Liver (tissue), 8 donors: ENCODE measurements at regions not wholly inside any gene's neighbourhood (a gene's known extent, or its start where the extent isn't known, plus 50 kb on each side); places are given as distances from the start of the nearest gene placed in this dataset.

ENCODE experiments used
- DNase-seq: peaks from one replicate; pipeline ENCODE4 v3.0.0-alpha.2; 2017; ENCODE audit warnings: low spot score
- H3K27ac ChIP-seq, 2 donors: one replicate each; pipeline ENCODE4 v1.7.0; 2013; ENCODE audit warnings: inconsistent platforms in 2 of 2, low read length in 2 of 2, control low read depth in 1 of 2, low read depth in 1 of 2, mild to moderate bottlenecking in 1 of 2
- H3K27me3 ChIP-seq, 4 donors: one replicate each; pipeline versions ENCODE4 v1.6.1 to v1.7.0; 2013; ENCODE audit warnings: low read length in 3 of 4, inconsistent platforms in 1 of 4, mild to moderate bottlenecking in 1 of 4, moderate library complexity in 1 of 4; ENCODE audit not compliant: control insufficient read depth in 4 of 4, insufficient read depth in 4 of 4
- H3K36me3 ChIP-seq, 4 donors: one replicate each; pipeline versions ENCODE4 v1.6.1 to v1.7.0; 2013; ENCODE audit warnings: low read length in 3 of 4, mild to moderate bottlenecking in 3 of 4, low read depth in 1 of 4, moderate library complexity in 1 of 4; ENCODE audit not compliant: control insufficient read depth in 4 of 4, insufficient read depth in 3 of 4
- H3K4me1 ChIP-seq, 4 donors: one replicate each; pipeline versions ENCODE4 v1.6.1 to v1.7.0; 2013; ENCODE audit warnings: low read length in 3 of 4, mild to moderate bottlenecking in 3 of 4, moderate library complexity in 1 of 4; ENCODE audit not compliant: control insufficient read depth in 4 of 4, insufficient read depth in 4 of 4
- H3K4me3 ChIP-seq, 3 donors: one replicate each; pipeline versions ENCODE4 v1.6.1 to v1.7.0; 2013; ENCODE audit warnings: low read length in 3 of 3, control low read depth in 1 of 3, low read depth in 1 of 3, mild to moderate bottlenecking in 1 of 3
- H3K9ac ChIP-seq, 2 donors: one replicate each; pipeline ENCODE4 v1.7.0; 2013; ENCODE audit warnings: low read length in 2 of 2, mild to moderate bottlenecking in 2 of 2, moderate library complexity in 2 of 2, control low read depth in 1 of 2, low read depth in 1 of 2
- H3K9me3 ChIP-seq, 4 donors: one replicate each; pipeline versions ENCODE4 v1.6.1 to v1.7.0; 2013; ENCODE audit warnings: low read length in 3 of 4; ENCODE audit not compliant: control insufficient read depth in 4 of 4
- EGR1 ChIP-seq, 2 donors: IDR thresholded peaks; 2 replicates each; pipeline ENCODE4 v1.6.1; 2016 to 2018; ENCODE audit warnings: antibody characterized with exemption in 2 of 2, low read depth in 2 of 2
- FOXA1 ChIP-seq: IDR thresholded peaks from 2 replicates; pipeline ENCODE4 v1.6.1; 2016; ENCODE audit warnings: antibody characterized with exemption
- FOXA2 ChIP-seq: IDR thresholded peaks from 2 replicates; pipeline ENCODE4 v1.6.1; 2016; ENCODE audit warnings: antibody characterized with exemption
- HNF4A ChIP-seq, 2 donors: conservative IDR thresholded peaks; 2 replicates each; pipeline ENCODE4 v1.6.1; 2016; ENCODE audit warnings: antibody characterized with exemption in 2 of 2, mild to moderate bottlenecking in 2 of 2
- HNF4G ChIP-seq: IDR thresholded peaks from 2 replicates; pipeline ENCODE4 v1.6.1; 2016; ENCODE audit warnings: antibody characterized with exemption
- JUND ChIP-seq, 2 donors: IDR thresholded peaks; 2 replicates each; pipeline ENCODE4 v1.6.1; 2016; ENCODE audit warnings: antibody characterized with exemption in 2 of 2
- NR2F2 ChIP-seq: IDR thresholded peaks from 2 replicates; pipeline ENCODE4 v1.6.1; 2016; ENCODE audit warnings: antibody characterized with exemption
- RAD21 ChIP-seq, 2 donors: IDR thresholded peaks; 2 replicates each; pipeline ENCODE4 v1.6.1; 2016; ENCODE audit warnings: antibody characterized with exemption in 2 of 2, mild to moderate bottlenecking in 2 of 2
- RXRA ChIP-seq, 2 donors: IDR thresholded peaks; 2 replicates each; pipeline ENCODE4 v1.6.1; 2017 to 2018; ENCODE audit warnings: antibody characterized with exemption in 2 of 2, mild to moderate bottlenecking in 1 of 2
- SP1 ChIP-seq: IDR thresholded peaks from 2 replicates; pipeline ENCODE4 v1.6.1; 2018; ENCODE audit warnings: antibody characterized with exemption, mild to moderate bottlenecking
- TAF1 ChIP-seq: conservative IDR thresholded peaks from 2 replicates; pipeline ENCODE4 v1.6.1; 2016; ENCODE audit warnings: antibody characterized with exemption, mild to moderate bottlenecking
- YY1 ChIP-seq: IDR thresholded peaks from 2 replicates; pipeline ENCODE4 v1.6.1; 2016; ENCODE audit warnings: antibody characterized with exemption, mild to moderate bottlenecking
- WGBS: extraction: QIAGEN DNeasy Blood & Tissue Kit; methylation state at CpG from one replicate; pipeline ENCODE4 v1.1.7; 2013; 5-methylcytosine and 5-hydroxymethylcytosine counted together
- TF ChIP-seq, protein P1 (sequence below): IDR thresholded peaks from 2 replicates; pipeline ENCODE4 v1.6.1; 2016; ENCODE audit warnings: antibody characterized with exemption
- TF ChIP-seq, protein P2 (sequence below): IDR thresholded peaks from 2 replicates; pipeline ENCODE4 v1.6.1; 2016; ENCODE audit warnings: antibody characterized with exemption
- TF ChIP-seq, protein P3 (sequence below): fragments of 150-350 bp; IDR thresholded peaks from 2 replicates; pipeline ENCODE4 v1.5.1; 2017; ENCODE audit warnings: improper control_type of control experiment, low read depth, low read length; ENCODE audit not compliant: missing input control
- TF ChIP-seq, protein P4 (sequence below): IDR thresholded peaks from 2 replicates; pipeline ENCODE4 v1.6.1; 2016; ENCODE audit warnings: antibody characterized with exemption, mild to moderate bottlenecking
- donor health status: healthy.
- donor health status: healthy.
- donor health status: healthy.
- donor health status: healthy.
- donor health status: healthy.

DNA sequence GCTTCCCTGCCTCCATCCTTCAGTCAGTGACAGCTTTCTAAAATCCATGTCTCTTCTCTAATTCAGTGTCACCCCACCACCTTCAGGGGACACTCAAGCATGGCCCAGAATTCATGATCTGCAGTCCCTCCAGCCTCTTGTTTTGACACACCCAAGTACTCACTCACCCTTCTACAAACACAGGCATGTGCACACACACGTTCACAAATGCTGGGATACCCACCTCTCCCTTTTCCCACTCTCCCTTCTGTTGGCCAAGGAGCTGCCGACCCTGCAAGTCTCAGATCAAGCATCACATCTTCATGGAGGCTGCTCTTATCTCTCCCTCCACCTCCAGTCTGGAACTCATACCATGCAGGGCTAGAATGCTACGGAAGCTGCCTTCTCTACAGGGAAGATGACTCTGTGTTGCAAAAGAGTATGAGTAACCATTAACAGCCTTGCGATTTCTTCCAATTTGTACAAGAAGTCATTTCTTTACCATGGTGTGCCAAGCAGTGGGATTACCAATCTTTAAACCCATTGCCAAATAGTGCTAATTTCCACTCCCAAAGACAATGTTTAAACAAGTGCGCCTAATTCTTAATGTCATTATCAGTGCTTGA, 196.1 kb downstream of the BCL11B start:
- no peak overlapping the region for H3K27ac ChIP-seq
- no peaks in the 10 kb centered on the region for H3K36me3 ChIP-seq
- H3K4me3 ChIP-seq = no peak overlapping the region
- H3K9me3 ChIP-seq = peaks cover 0 to 4% (median 3%) of the 10 kb centered on the region in 4 donors
- H3K9ac ChIP-seq = no peak overlapping the region
- WGBS = 49% methylated on average over 5 of the region's 5 CpGs
- peaks cover 0 to 5% (median 1%) of the 10 kb centered on the region in 4 donors for H3K27me3 ChIP-seq
- no peak for DNase-seq
- TF ChIP-seq YY1 = no peak
- TF ChIP-seq, protein P1, sequence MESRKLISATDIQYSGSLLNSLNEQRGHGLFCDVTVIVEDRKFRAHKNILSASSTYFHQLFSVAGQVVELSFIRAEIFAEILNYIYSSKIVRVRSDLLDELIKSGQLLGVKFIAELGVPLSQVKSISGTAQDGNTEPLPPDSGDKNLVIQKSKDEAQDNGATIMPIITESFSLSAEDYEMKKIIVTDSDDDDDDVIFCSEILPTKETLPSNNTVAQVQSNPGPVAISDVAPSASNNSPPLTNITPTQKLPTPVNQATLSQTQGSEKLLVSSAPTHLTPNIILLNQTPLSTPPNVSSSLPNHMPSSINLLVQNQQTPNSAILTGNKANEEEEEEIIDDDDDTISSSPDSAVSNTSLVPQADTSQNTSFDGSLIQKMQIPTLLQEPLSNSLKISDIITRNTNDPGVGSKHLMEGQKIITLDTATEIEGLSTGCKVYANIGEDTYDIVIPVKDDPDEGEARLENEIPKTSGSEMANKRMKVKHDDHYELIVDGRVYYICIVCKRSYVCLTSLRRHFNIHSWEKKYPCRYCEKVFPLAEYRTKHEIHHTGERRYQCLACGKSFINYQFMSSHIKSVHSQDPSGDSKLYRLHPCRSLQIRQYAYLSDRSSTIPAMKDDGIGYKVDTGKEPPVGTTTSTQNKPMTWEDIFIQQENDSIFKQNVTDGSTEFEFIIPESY = no peak
- TF ChIP-seq JUND (IDR thresholded peaks at IDR 0.05) = no peak
- no peak for TF ChIP-seq RXRA (IDR thresholded peaks at IDR 0.05)
- TF ChIP-seq HNF4A (conservative IDR thresholded peaks at IDR 0.05) = no peak
- no peak for TF ChIP-seq TAF1
- no peak for TF ChIP-seq EGR1 (IDR thresholded peaks at IDR 0.05; ENCODE audit: low read depth in 2 of 2)
- no peak for TF ChIP-seq FOXA1
- TF ChIP-seq HNF4G = no peak
- no peaks in the 10 kb centered on the region for H3K4me1 ChIP-seq

DNA sequence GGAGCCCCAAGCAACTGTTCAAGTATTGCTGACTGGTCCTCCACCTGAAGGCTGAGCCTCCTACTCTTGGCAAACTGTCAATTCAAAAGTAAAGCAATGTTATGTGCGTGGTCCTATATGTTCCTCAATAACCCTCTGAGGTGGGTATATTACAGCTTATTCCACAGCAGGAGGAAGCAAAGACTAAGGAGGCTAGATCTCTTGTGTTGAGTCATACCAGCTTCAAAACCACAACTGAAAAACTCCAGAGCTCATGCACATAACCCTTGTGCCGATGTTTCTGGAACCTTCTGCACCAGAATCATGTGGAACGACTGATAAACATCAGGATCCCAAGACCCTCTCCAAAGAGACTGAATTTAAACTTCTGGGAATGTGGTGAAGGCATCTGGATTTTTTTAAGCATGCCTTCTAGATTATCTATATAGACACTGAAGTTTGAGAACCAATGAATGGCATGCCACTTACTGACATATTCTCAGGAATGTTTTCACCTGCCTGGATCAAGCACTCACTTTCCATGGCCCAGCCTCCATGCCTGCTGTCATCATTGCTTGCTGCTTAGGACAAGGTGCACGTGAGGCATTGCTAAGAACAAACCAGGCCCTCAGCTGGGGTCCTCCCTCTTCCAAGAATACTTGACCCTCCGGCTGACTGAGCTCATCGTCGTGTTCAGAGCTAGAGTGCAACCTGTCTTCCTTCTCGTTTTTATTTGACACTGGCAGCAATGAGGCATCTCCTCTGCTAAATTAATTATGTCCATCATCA, 194.7 kb downstream of the BCL11B start:
- TF ChIP-seq FOXA2 = no peak
- Histone ChIP-seq H3K27me3 (peaks cover 0 to 5% (median 1%) of the 10 kb centered on the region in 4 donors), H3K9me3 (peaks cover 0 to 3% (median 1%) of the 10 kb centered on the region in 4 donors), H3K36me3 (no peaks in the 10 kb centered on the region), H3K9ac (no peak overlapping the region), H3K4me3 (no peak overlapping the region), H3K4me1 (no peaks in the 10 kb centered on the region), H3K27ac (no peak overlapping the region)
- WGBS = 70% methylated on average over 8 of the region's 8 CpGs
- DNase-seq = no peak

DNA sequence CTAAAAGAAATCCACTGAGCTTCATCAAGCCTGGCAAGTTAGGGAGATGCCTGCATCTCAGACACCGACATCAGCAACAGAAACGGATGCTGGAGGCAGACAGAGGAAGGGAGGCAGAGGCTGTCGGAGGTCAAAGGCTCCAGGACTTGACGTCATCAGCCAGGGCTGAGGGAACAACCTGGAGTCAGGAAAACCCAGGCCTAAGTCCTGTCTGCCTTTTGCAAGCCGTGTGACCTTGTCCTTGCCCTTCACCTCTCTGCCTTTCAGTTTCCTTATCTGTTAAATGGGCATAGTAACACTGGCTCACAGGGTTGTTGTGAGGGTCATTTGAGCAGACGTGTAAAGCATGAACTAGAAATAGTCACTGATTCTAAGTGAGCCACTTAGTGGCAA, 194.2 kb downstream of the BCL11B start:
- no peaks in the 10 kb centered on the region for H3K4me1 ChIP-seq
- 72% methylated on average over 6 of the region's 6 CpGs for WGBS
- no peak for DNase-seq
- peaks cover 0 to 3% (median 1%) of the 10 kb centered on the region in 4 donors for H3K9me3 ChIP-seq
- H3K27me3 ChIP-seq = peaks cover 0 to 5% (median 0%) of the 10 kb centered on the region in 4 donors
- H3K4me3 ChIP-seq = no peak overlapping the region
- TF ChIP-seq, protein P2, sequence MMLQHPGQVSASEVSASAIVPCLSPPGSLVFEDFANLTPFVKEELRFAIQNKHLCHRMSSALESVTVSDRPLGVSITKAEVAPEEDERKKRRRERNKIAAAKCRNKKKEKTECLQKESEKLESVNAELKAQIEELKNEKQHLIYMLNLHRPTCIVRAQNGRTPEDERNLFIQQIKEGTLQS = no peak
- TF ChIP-seq, protein P1 = no peak
- TF ChIP-seq FOXA1 (no peak), HNF4A (conservative IDR thresholded peaks at IDR 0.05) (no peak), YY1 (no peak), RAD21 (IDR thresholded peaks at IDR 0.05) (no peak), SP1 (no peak), NR2F2 (no peak), JUND (IDR thresholded peaks at IDR 0.05) (no peak), RXRA (IDR thresholded peaks at IDR 0.05) (no peak), TAF1 (no peak)
- TF ChIP-seq, protein P3, sequence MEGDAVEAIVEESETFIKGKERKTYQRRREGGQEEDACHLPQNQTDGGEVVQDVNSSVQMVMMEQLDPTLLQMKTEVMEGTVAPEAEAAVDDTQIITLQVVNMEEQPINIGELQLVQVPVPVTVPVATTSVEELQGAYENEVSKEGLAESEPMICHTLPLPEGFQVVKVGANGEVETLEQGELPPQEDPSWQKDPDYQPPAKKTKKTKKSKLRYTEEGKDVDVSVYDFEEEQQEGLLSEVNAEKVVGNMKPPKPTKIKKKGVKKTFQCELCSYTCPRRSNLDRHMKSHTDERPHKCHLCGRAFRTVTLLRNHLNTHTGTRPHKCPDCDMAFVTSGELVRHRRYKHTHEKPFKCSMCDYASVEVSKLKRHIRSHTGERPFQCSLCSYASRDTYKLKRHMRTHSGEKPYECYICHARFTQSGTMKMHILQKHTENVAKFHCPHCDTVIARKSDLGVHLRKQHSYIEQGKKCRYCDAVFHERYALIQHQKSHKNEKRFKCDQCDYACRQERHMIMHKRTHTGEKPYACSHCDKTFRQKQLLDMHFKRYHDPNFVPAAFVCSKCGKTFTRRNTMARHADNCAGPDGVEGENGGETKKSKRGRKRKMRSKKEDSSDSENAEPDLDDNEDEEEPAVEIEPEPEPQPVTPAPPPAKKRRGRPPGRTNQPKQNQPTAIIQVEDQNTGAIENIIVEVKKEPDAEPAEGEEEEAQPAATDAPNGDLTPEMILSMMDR = no peak
- TF ChIP-seq, protein P4, sequence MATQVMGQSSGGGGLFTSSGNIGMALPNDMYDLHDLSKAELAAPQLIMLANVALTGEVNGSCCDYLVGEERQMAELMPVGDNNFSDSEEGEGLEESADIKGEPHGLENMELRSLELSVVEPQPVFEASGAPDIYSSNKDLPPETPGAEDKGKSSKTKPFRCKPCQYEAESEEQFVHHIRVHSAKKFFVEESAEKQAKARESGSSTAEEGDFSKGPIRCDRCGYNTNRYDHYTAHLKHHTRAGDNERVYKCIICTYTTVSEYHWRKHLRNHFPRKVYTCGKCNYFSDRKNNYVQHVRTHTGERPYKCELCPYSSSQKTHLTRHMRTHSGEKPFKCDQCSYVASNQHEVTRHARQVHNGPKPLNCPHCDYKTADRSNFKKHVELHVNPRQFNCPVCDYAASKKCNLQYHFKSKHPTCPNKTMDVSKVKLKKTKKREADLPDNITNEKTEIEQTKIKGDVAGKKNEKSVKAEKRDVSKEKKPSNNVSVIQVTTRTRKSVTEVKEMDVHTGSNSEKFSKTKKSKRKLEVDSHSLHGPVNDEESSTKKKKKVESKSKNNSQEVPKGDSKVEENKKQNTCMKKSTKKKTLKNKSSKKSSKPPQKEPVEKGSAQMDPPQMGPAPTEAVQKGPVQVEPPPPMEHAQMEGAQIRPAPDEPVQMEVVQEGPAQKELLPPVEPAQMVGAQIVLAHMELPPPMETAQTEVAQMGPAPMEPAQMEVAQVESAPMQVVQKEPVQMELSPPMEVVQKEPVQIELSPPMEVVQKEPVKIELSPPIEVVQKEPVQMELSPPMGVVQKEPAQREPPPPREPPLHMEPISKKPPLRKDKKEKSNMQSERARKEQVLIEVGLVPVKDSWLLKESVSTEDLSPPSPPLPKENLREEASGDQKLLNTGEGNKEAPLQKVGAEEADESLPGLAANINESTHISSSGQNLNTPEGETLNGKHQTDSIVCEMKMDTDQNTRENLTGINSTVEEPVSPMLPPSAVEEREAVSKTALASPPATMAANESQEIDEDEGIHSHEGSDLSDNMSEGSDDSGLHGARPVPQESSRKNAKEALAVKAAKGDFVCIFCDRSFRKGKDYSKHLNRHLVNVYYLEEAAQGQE = no peak
- H3K27ac ChIP-seq = no peak overlapping the region
- no peak overlapping the region for H3K9ac ChIP-seq
- H3K36me3 ChIP-seq = no peaks in the 10 kb centered on the region
